NCI-H2196 (cell line): ENCODE measurements at regions not wholly inside any gene's neighbourhood (a gene's known extent, or its start where the extent isn't known, plus 50 kb on each side); places are given as distances from the start of the nearest gene placed in this dataset.
"Not testable (repeated sequence)": the region's sequence is repeated elsewhere in the genome, so short reads cannot be mapped to it uniquely, and the experiment has no call there.

Source experiments
- DNase-seq: peaks from one replicate; lab custom pipeline; 2025; ENCODE audit not compliant: unreplicated experiment; lab: John Stamatoyannopoulos, UW

- not testable (repeated sequence) for DNase-seq
These were observed 125.4 kb downstream of the MTERF1 start for GRCh38 chr7:91755121-91755520.

GRCh38 chr7:91759205-91759863 is 121.2 kb downstream of the MTERF1 start:
- DNase-seq: peak; percentile 48

GRCh38 chr7:91767820-91768219 is 112.7 kb downstream of the MTERF1 start:
- DNase-seq: no peak

- DNase-seq: no peak
These were observed 109.1 kb downstream of the MTERF1 start for GRCh38 chr7:91771394-91771793.

GRCh38 chr7:91771921-91772815 is 108.3 kb downstream of the MTERF1 start:
- DNase-seq: no peak

GRCh38 chr7:91776171-91776570 is 104.3 kb downstream of the MTERF1 start:
- no peak for DNase-seq

GRCh38 chr7:91777522-91777921 is 103.0 kb downstream of the MTERF1 start:
- no peak for DNase-seq

GRCh38 chr7:91778416-91778815 is 102.1 kb downstream of the MTERF1 start:
- no peak for DNase-seq

GRCh38 chr7:91780521-91780920 is 100.0 kb downstream of the MTERF1 start:
- DNase-seq: no peak

GRCh38 chr7:91784469-91784868 is 96.0 kb downstream of the MTERF1 start:
- DNase-seq: peak; percentile 52

- no peak for DNase-seq
These were observed 92.6 kb downstream of the MTERF1 start for GRCh38 chr7:91787931-91788330.

- no peak for DNase-seq
These were observed 91.4 kb downstream of the MTERF1 start for GRCh38 chr7:91789086-91789485.

- no peak for DNase-seq
These were observed 90.9 kb downstream of the MTERF1 start for GRCh38 chr7:91789558-91789957.

- DNase-seq: not testable (repeated sequence)
These were observed 89.9 kb downstream of the MTERF1 start for GRCh38 chr7:91790646-91791045.

- DNase-seq: no peak
These were observed 84.4 kb downstream of the MTERF1 start for GRCh38 chr7:91796122-91796521.

GRCh38 chr7:91798425-91798824 is 82.1 kb downstream of the MTERF1 start:
- no peak for DNase-seq

- DNase-seq: no peak
These were observed 80.1 kb downstream of the MTERF1 start for GRCh38 chr7:91800389-91800788.

GRCh38 chr7:91801331-91801983 is 79.0 kb downstream of the MTERF1 start:
- DNase-seq: no peak

- no peak for DNase-seq
These were observed 69.3 kb downstream of the MTERF1 start for GRCh38 chr7:91811236-91811635.

- no peak for DNase-seq
These were observed 68.9 kb downstream of the MTERF1 start for GRCh38 chr7:91811641-91812040.

- no peak for DNase-seq
These were observed 68.1 kb downstream of the MTERF1 start for GRCh38 chr7:91812388-91812787.

GRCh38 chr7:91814189-91814588 is 66.3 kb downstream of the MTERF1 start:
- DNase-seq: no peak
